Endothelial cell of umbilical vein (primary cell): ENCODE measurements at regions not wholly inside any gene's neighbourhood (a gene's known extent, or its start where the extent isn't known, plus 50 kb on each side); places are given as distances from the start of the nearest gene placed in this dataset.

Experiments used
- BruUV-seq: library from RNA; stranded (reverse); fragments of 400-500 nt; replicated peaks from 2 replicates; lab custom pipeline; 2021; lab: Mats Ljungman, UMichigan
- CTCF ChIA-PET: fragments of 300-600, 350-600 bp; sonication (Branson Sonifier 250); formaldehyde crosslinking; loops from one replicate; lab custom pipeline; 2021; ENCODE audit warnings: antibody characterized with exemption, inconsistent platforms; lab: Charles Lee
- POLR2A ChIA-PET: fragments of 300-600, 350-600 bp; sonication (Branson Sonifier 250); formaldehyde crosslinking; loops from one replicate; lab custom pipeline; 2021; ENCODE audit warnings: antibody characterized with exemption, inconsistent platforms; lab: Charles Lee
- DNase-seq: peaks from one replicate; pipeline ENCODE4 v3.0.0-alpha.2; 2011; ENCODE audit warnings: low read depth, low spot score
- FAIRE-seq: peaks from 2 replicates; lab custom pipeline; 2011; peaks lifted over from hg19 to GRCh38; lab: Jason Lieb, UNC
- H2AFZ ChIP-seq: 2 replicates; pipeline ENCODE4 v1.6.0; 2012; ENCODE audit warnings: low read depth, low read length, control low read depth, inconsistent platforms
- H3K27ac ChIP-seq: 2 replicates; pipeline ENCODE4 v1.5.1; 2011; ENCODE audit warnings: low read depth, mild to moderate bottlenecking, control low read depth, low read length, moderate library complexity; ENCODE audit not compliant: insufficient read depth
- H3K27me3 ChIP-seq, 2 experiments: 2 replicates each; pipeline versions ENCODE4 v1.6.0 to v1.6.1; 2011; ENCODE audit warnings: low read length in 2 of 2, mixed read lengths in 1 of 2; ENCODE audit not compliant: control insufficient read depth in 2 of 2, insufficient read depth in 2 of 2
- H3K36me3 ChIP-seq, 2 experiments: 2 replicates in 1 of 2; 3 replicates in 1 of 2; pipeline ENCODE4 v1.5.1; 2011; ENCODE audit warnings: low read length in 2 of 2, mild to moderate bottlenecking in 1 of 2, moderate library complexity in 1 of 2; ENCODE audit not compliant: control insufficient read depth in 2 of 2, insufficient read depth in 2 of 2; ENCODE audit errors: extremely low read depth in 1 of 2
- H3K4me1 ChIP-seq: 3 replicates; pipeline ENCODE4 v1.5.1; 2011; ENCODE audit warnings: mild to moderate bottlenecking, low read length; ENCODE audit not compliant: control insufficient read depth, insufficient read depth; ENCODE audit errors: extremely low read depth
- H3K4me2 ChIP-seq: 2 replicates; pipeline ENCODE4 v1.6.1; 2011; ENCODE audit warnings: low read length, control low read depth, mixed read lengths; ENCODE audit not compliant: insufficient read depth
- H3K4me3 ChIP-seq, 3 experiments: fragments of 200-600 bp in 1 of 3; sonication (generic), shearing (Covaris generic) in 1 of 3; replicated peaks in 1 of 3; 2 replicates each; pipeline ENCODE4 v1.5.1; 2011 to 2016; ENCODE audit warnings: control low read depth in 3 of 3, low read length in 3 of 3, mild to moderate bottlenecking in 2 of 3, inconsistent platforms in 1 of 3, low read depth in 1 of 3, moderate library complexity in 1 of 3; ENCODE audit not compliant: insufficient read depth in 1 of 3
- H3K79me2 ChIP-seq: 2 replicates; pipeline ENCODE4 v1.6.0; 2012; ENCODE audit warnings: low read length, inconsistent platforms; ENCODE audit not compliant: control insufficient read depth, insufficient read depth
- H3K9ac ChIP-seq: replicated peaks from 2 replicates; pipeline ENCODE3; 2011; ENCODE audit warnings: low read length, control low read depth; ENCODE audit not compliant: insufficient read depth; ENCODE audit errors: extremely low read depth
- H3K9me1 ChIP-seq: replicated peaks from 3 replicates; pipeline ENCODE4 v1.6.0; 2011; ENCODE audit warnings: mild to moderate bottlenecking, low read length; ENCODE audit not compliant: control insufficient read depth, insufficient read depth; ENCODE audit errors: extremely low read depth
- H3K9me3 ChIP-seq: replicated peaks from 2 replicates; pipeline ENCODE4 v1.5.1; 2012; ENCODE audit warnings: low read length, inconsistent platforms; ENCODE audit not compliant: control insufficient read depth, insufficient read depth
- H4K20me1 ChIP-seq: replicated peaks from 2 replicates; pipeline ENCODE3; 2011; ENCODE audit warnings: mild to moderate bottlenecking, low read length; ENCODE audit not compliant: control insufficient read depth, insufficient read depth; ENCODE audit errors: extremely low read depth
- FOS ChIP-seq: IDR thresholded peaks from 2 replicates; pipeline ENCODE4 v1.6.1; 2011; ENCODE audit warnings: mild to moderate bottlenecking, low read length, moderate library complexity, borderline replicate concordance; ENCODE audit not compliant: insufficient read depth
- JUN ChIP-seq: IDR thresholded peaks from 2 replicates; pipeline ENCODE4 v1.6.1; 2011; ENCODE audit warnings: borderline replicate concordance, low read depth; ENCODE audit not compliant: insufficient read length, insufficient read depth
- POLR2AphosphoS5 ChIP-seq: IDR thresholded peaks from 2 replicates; pipeline ENCODE4 v1.6.1; 2012; ENCODE audit warnings: low read depth, mild to moderate bottlenecking, control low read depth, low read length, moderate library complexity; ENCODE audit not compliant: insufficient read depth
- dilution Hi-C: fragments of 300-500 bp; cut with MboI; formaldehyde crosslinking; loops from one replicate; pipeline ENCODE4 v1.15.0; 2019; ENCODE audit warnings: low sequenced_read_pairs; ENCODE audit not compliant: extremely low pct_ligation_motif_present
- intact Hi-C: fragments of 100-400 bp; cut with micrococcal nuclease; formaldehyde crosslinking; loops from one replicate; pipeline ENCODE4 v1.10.0; 2022
- TF ChIP-seq, protein P1 (sequence below), 2 donors: IDR thresholded peaks; 1 replicate in 1 of 2; 2 replicates in 1 of 2; pipeline ENCODE4 v1.5.1; 2011; ENCODE audit warnings: low read length in 2 of 2, mild to moderate bottlenecking in 2 of 2, moderate library complexity in 2 of 2, control low read depth in 1 of 2, inconsistent platforms in 1 of 2, low read depth in 1 of 2; ENCODE audit not compliant: insufficient read depth in 1 of 2; ENCODE audit errors: extremely low read depth in 1 of 2
- TF ChIP-seq, protein P2 (sequence below): IDR thresholded peaks from 2 replicates; pipeline ENCODE4 v1.6.1; 2011; ENCODE audit not compliant: insufficient read depth, insufficient read length

DNA sequence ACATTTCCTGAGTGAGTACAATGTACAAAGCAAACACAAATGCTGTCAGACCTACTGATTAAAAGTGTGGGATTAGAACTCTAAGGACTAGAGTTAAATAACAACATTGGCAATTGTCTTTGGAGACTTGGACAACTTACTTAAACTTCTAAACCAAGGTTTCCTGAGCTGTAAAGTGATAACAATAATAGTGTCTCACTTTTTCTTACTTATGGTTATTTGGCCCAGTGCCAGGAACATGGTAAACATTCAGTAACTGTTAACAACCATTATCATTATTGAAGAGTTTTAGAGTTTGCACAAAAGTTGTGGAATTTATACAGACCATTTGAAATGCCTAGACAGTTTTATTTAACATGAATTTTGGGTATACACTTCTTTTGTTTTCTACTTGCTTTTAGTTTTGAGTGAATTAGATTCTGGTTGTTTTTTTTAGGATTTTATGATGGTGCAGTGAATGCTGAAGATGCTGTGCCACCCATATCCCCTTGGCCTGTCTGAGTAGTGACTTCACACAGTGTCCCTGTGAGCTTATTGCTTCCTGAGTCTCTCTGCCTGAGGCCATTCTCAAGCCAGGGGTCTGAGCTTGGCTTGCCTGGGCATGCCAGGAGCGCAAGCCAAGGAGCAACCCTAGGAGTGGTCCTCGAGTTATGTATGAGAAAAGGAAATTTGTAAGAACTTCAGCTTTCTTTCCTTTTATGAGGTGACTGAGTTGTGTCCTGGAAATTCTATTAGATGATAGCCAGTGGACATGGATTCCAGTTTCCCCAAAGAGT, 932.8 kb downstream of the TTLL7 start:
- Histone ChIP-seq H3K36me3 (no peaks in the 10 kb centered on the region), H3K79me2 (no peaks in the 10 kb centered on the region), H4K20me1 (no peaks in the 10 kb centered on the region), H2AFZ (no peak overlapping the region), H3K27me3 (no peaks in the 10 kb centered on the region), H3K4me3 (no peak overlapping the region), H3K9ac (no peak overlapping the region), H3K27ac (no peak overlapping the region), H3K9me1 (no peaks in the 10 kb centered on the region), H3K4me2 (no peak overlapping the region), H3K9me3 (no peaks in the 10 kb centered on the region), H3K4me1 (peaks cover 4% of the 10 kb centered on the region)
- DNase-seq (peak; percentile 35), FAIRE-seq (no peak)
- no TSS peak for BruUV-seq
- ChIA-PET CTCF (no interaction called here), POLR2A (no interaction called here)
- intact Hi-C loops = no loop called here
- TF ChIP-seq POLR2AphosphoS5 (no peak), FOS (no peak), JUN (no peak)
- TF ChIP-seq, protein P1, sequence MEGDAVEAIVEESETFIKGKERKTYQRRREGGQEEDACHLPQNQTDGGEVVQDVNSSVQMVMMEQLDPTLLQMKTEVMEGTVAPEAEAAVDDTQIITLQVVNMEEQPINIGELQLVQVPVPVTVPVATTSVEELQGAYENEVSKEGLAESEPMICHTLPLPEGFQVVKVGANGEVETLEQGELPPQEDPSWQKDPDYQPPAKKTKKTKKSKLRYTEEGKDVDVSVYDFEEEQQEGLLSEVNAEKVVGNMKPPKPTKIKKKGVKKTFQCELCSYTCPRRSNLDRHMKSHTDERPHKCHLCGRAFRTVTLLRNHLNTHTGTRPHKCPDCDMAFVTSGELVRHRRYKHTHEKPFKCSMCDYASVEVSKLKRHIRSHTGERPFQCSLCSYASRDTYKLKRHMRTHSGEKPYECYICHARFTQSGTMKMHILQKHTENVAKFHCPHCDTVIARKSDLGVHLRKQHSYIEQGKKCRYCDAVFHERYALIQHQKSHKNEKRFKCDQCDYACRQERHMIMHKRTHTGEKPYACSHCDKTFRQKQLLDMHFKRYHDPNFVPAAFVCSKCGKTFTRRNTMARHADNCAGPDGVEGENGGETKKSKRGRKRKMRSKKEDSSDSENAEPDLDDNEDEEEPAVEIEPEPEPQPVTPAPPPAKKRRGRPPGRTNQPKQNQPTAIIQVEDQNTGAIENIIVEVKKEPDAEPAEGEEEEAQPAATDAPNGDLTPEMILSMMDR (IDR thresholded peaks at IDR 0.05; ENCODE audit: extremely low read depth in 1 of 2, insufficient read depth in 1 of 2, low read depth in 1 of 2, low read length in 2 of 2) = no peak
- TF ChIP-seq, protein P2, sequence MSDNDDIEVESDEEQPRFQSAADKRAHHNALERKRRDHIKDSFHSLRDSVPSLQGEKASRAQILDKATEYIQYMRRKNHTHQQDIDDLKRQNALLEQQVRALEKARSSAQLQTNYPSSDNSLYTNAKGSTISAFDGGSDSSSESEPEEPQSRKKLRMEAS = no peak
- dilution Hi-C loops = no loop called here
